Mesenchymal stem cell (in vitro differentiated cells and primary cell): ENCODE measurements at regions not wholly inside any gene's neighbourhood (a gene's known extent, or its start where the extent isn't known, plus 50 kb on each side); places are given as distances from the start of the nearest gene placed in this dataset.

ENCODE experiments used
- DNase-seq: peaks from one replicate; pipeline ENCODE4 v3.0.0-alpha.2; 2013
- H2AFZ ChIP-seq: one replicate; pipeline ENCODE4 v1.6.1; 2013; ENCODE audit warnings: low read depth, mild to moderate bottlenecking, control low read depth, inconsistent platforms, low read length, moderate library complexity
- H2AK5ac ChIP-seq: 2 replicates; pipeline ENCODE4 v1.6.1; 2013; ENCODE audit warnings: low read length, moderate library complexity, mild to moderate bottlenecking, inconsistent platforms; ENCODE audit not compliant: severe bottlenecking
- H2BK120ac ChIP-seq: one replicate; pipeline ENCODE4 v1.6.1; 2013; ENCODE audit warnings: low read depth, mild to moderate bottlenecking, inconsistent platforms, low read length, moderate library complexity
- H2BK12ac ChIP-seq, 2 experiments: one replicate each; pipeline ENCODE4 v1.6.1; 2013; ENCODE audit warnings: inconsistent platforms in 2 of 2, low read length in 2 of 2, mild to moderate bottlenecking in 2 of 2, moderate library complexity in 2 of 2, control low read depth in 1 of 2
- H2BK15ac ChIP-seq: one replicate; pipeline ENCODE4 v1.6.1; 2013; ENCODE audit warnings: mild to moderate bottlenecking, low read depth, inconsistent platforms; ENCODE audit not compliant: poor library complexity, severe bottlenecking
- H2BK5ac ChIP-seq: 2 replicates; pipeline ENCODE4 v1.6.1; 2013; ENCODE audit warnings: low read depth, mild to moderate bottlenecking, low read length, control low read depth, inconsistent platforms; ENCODE audit not compliant: poor library complexity, severe bottlenecking
- H3K14ac ChIP-seq, 2 experiments: one replicate each; pipeline ENCODE4 v1.6.1; 2013; ENCODE audit warnings: inconsistent platforms in 2 of 2, low read length in 2 of 2, control low read depth in 1 of 2, mild to moderate bottlenecking in 1 of 2, moderate library complexity in 1 of 2
- H3K18ac ChIP-seq, 2 experiments: one replicate each; pipeline ENCODE4 v1.6.1; 2013; ENCODE audit warnings: inconsistent platforms in 2 of 2, low read length in 2 of 2, control low read depth in 1 of 2, low read depth in 1 of 2, mild to moderate bottlenecking in 1 of 2
- H3K23ac ChIP-seq, 2 experiments: one replicate each; pipeline ENCODE4 v1.6.1; 2013; ENCODE audit warnings: inconsistent platforms in 2 of 2, low read length in 2 of 2, mild to moderate bottlenecking in 2 of 2, moderate library complexity in 2 of 2, control low read depth in 1 of 2
- H3K27ac ChIP-seq: 2 replicates; pipeline ENCODE4 v1.5.1; 2013; ENCODE audit warnings: mild to moderate bottlenecking, moderate library complexity, low read length, control low read depth, inconsistent platforms; ENCODE audit not compliant: poor library complexity, severe bottlenecking
- H3K27me3 ChIP-seq, 2 experiments: 2 replicates each; pipeline versions ENCODE4 v1.6.1 to v1.7.0; 2013; ENCODE audit warnings: low read length in 2 of 2, mild to moderate bottlenecking in 2 of 2, moderate library complexity in 2 of 2, control low read depth in 1 of 2, inconsistent platforms in 1 of 2; ENCODE audit not compliant: control insufficient read depth in 1 of 2, insufficient read depth in 1 of 2
- H3K36me3 ChIP-seq, 2 experiments: 2 replicates each; pipeline versions ENCODE4 v1.6.1 to v1.7.0; 2013; ENCODE audit warnings: low read length in 2 of 2, control low read depth in 1 of 2, inconsistent platforms in 1 of 2, low read depth in 1 of 2, mild to moderate bottlenecking in 1 of 2; ENCODE audit not compliant: insufficient read depth in 2 of 2, control insufficient read depth in 1 of 2
- H3K4ac ChIP-seq, 2 experiments: one replicate each; pipeline ENCODE4 v1.6.1; 2013; ENCODE audit warnings: inconsistent platforms in 2 of 2, low read length in 2 of 2, mild to moderate bottlenecking in 2 of 2, moderate library complexity in 2 of 2, control low read depth in 1 of 2, low read depth in 1 of 2
- H3K4me1 ChIP-seq: 2 replicates; pipeline ENCODE4 v1.6.1; 2013; ENCODE audit warnings: low read depth, low read length, control low read depth; ENCODE audit not compliant: control insufficient read depth, insufficient read depth
- H3K4me2 ChIP-seq: 2 replicates; pipeline ENCODE4 v1.6.1; 2013; ENCODE audit warnings: low read length, mild to moderate bottlenecking, inconsistent platforms; ENCODE audit not compliant: poor library complexity, severe bottlenecking
- H3K4me3 ChIP-seq, 2 experiments: 2 replicates each; pipeline versions ENCODE4 v1.5.1 to v1.7.0; 2013; ENCODE audit warnings: low read length in 2 of 2, mild to moderate bottlenecking in 2 of 2, control low read depth in 1 of 2, low read depth in 1 of 2; ENCODE audit not compliant: insufficient read depth in 1 of 2
- H3K79me1 ChIP-seq: replicated peaks from 2 replicates; pipeline ENCODE4 v1.6.1; 2013; ENCODE audit warnings: mild to moderate bottlenecking, control low read depth, low read length, inconsistent platforms; ENCODE audit not compliant: poor library complexity, severe bottlenecking
- H3K9ac ChIP-seq: 2 replicates; pipeline ENCODE4 v1.7.0; 2013; ENCODE audit warnings: mild to moderate bottlenecking, low read length, moderate library complexity
- H3K9me3 ChIP-seq: 2 replicates; pipeline ENCODE4 v1.7.0; 2013; ENCODE audit warnings: mild to moderate bottlenecking, low read length; ENCODE audit not compliant: control insufficient read depth
- H4K8ac ChIP-seq: one replicate; pipeline ENCODE4 v1.6.1; 2013; ENCODE audit warnings: inconsistent platforms, mild to moderate bottlenecking, low read length, moderate library complexity
- H4K91ac ChIP-seq: one replicate; pipeline ENCODE4 v1.6.1; 2013; ENCODE audit warnings: mild to moderate bottlenecking, low read length, inconsistent platforms
- WGBS: methylation state at CpG from one replicate; pipeline ENCODE4 v1.1.7; 2013; ENCODE audit warnings: mixed read lengths; 5-methylcytosine and 5-hydroxymethylcytosine counted together

DNA sequence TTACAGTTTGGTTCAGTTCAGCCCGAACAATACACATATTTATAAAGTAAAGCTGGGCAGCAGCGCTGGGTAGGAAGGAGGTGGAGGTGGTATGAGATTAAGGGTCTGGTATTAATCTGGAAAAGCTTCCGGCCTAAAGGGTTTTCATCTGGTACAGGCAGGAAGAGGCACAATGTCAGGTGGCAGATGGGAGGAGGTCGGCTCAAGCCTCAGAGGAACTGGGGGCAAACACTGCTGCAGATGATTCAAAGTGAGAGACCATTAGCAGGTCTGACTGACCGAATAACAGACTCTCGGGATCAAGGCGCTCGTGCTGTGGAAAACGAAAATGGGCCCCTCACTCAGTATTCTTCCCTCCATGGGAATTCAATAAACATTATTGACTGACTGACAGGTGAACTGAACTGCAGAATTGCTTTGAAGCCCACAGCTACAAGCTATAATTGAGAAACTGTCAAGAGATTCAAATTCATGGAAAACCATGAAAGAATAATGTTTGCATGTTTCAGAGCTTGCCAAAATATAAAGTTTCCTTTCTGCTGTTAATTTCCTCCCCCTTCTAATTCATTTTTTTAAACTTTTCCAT lies 75.3 kb downstream of the TMEM167A start:
- no peak for DNase-seq
- no peak overlapping the region for H2BK120ac ChIP-seq
- no peak overlapping the region for H3K18ac ChIP-seq
- H2BK12ac ChIP-seq = no peak overlapping the region
- peak overlapping the region; percentile 91 for H3K27ac ChIP-seq
- H3K27me3 ChIP-seq = no peaks in the 10 kb centered on the region
- H3K4me3 ChIP-seq = no peak overlapping the region
- no peak overlapping the region for H3K23ac ChIP-seq
- H4K91ac ChIP-seq = no peak overlapping the region
- H3K4me1 ChIP-seq = peaks cover 3% of the 10 kb centered on the region
- no peak overlapping the region for H4K8ac ChIP-seq
- peak overlapping the region; percentile 24 for H2BK5ac ChIP-seq
- no peak overlapping the region for H3K9ac ChIP-seq
- H3K79me1 ChIP-seq = no peaks in the 10 kb centered on the region
- H3K14ac ChIP-seq = no peak overlapping the region
- WGBS = 92% methylated on average over 9 of the region's 9 CpGs
- H3K36me3 ChIP-seq = no peaks in the 10 kb centered on the region
- no peak overlapping the region for H3K4me2 ChIP-seq
- no peak overlapping the region for H3K4ac ChIP-seq
- H3K9me3 ChIP-seq = no peaks in the 10 kb centered on the region
- H2AFZ ChIP-seq = no peak overlapping the region
- H2AK5ac ChIP-seq = peak overlapping the region; percentile 97
- H2BK15ac ChIP-seq = no peak overlapping the region

DNA sequence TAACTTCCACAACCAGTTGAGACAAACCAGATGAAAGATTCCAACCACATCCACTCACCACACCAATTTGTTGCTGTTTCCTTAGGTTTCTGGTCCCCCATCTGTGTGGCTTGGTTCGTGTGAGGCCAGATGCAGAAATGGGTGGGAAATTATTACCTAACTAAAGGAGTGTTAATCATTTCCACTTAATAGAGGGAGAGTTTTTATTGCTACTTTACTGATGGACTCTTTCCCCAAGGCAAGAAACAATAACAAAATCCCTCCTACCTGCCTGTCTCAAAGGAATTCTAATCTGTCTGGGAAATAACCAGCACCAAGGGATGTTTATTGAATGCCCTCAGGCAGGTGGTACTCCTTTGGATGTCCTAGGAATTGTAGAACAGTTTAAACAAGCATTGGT lies 76.3 kb downstream of the TMEM167A start:
- Histone ChIP-seq H3K27me3 (no peaks in the 10 kb centered on the region), H2BK120ac (no peak overlapping the region), H2BK12ac (no peak overlapping the region), H3K4me1 (peaks cover 3% of the 10 kb centered on the region), H2BK15ac (no peak overlapping the region), H3K36me3 (no peaks in the 10 kb centered on the region), H3K4me2 (peak overlapping the region; percentile 53), H4K91ac (no peak overlapping the region), H3K9me3 (no peaks in the 10 kb centered on the region), H3K4ac (no peak overlapping the region), H3K4me3 (no peak overlapping the region), H2BK5ac (no peak overlapping the region), H3K14ac (no peak overlapping the region), H3K18ac (no peak overlapping the region), H2AFZ (no peak overlapping the region), H3K9ac (no peak overlapping the region), H3K27ac (peak overlapping the region; percentile 91), H3K79me1 (no peaks in the 10 kb centered on the region), H3K23ac (no peak overlapping the region), H2AK5ac (peak overlapping the region; percentile 51), H4K8ac (no peak overlapping the region)
- DNase-seq = peak; percentile 11
- WGBS = no CpG with 5 or more reads among the region's 1 CpG

DNA sequence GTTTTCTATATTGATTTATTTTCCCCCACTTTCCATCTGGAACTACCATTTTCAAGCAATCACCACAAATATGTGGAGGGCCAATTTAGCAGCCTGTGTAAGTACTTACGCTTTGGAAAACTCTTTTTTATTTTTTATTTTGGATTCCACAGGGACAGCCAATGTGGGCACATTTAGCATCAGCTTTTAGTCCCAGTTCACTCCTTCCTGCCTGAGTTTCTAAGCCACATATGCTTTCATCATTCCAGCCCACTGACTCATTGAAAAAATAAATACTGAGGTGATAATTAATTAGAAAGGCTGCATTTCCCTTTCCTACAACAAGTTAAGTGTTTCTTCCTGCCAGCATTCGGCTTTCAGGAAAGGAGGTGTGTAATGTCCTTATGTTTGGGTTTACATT lies 76.8 kb downstream of the TMEM167A start:
- H3K14ac ChIP-seq = no peak overlapping the region
- H3K27ac ChIP-seq = peak overlapping the region; percentile 91
- H3K4me2 ChIP-seq = no peak overlapping the region
- no peaks in the 10 kb centered on the region for H3K9me3 ChIP-seq
- no peak overlapping the region for H3K4me3 ChIP-seq
- H2BK15ac ChIP-seq = no peak overlapping the region
- no peaks in the 10 kb centered on the region for H3K79me1 ChIP-seq
- H2AK5ac ChIP-seq = no peak overlapping the region
- no peak overlapping the region for H2BK12ac ChIP-seq
- H3K36me3 ChIP-seq = no peaks in the 10 kb centered on the region
- no peak overlapping the region for H4K8ac ChIP-seq
- 22% methylated on average over 1 of the region's 2 CpGs for WGBS
- H3K18ac ChIP-seq = no peak overlapping the region
- H2BK5ac ChIP-seq = no peak overlapping the region
- H2BK120ac ChIP-seq = no peak overlapping the region
- H2AFZ ChIP-seq = no peak overlapping the region
- H4K91ac ChIP-seq = no peak overlapping the region
- no peak overlapping the region for H3K9ac ChIP-seq
- peaks cover 3% of the 10 kb centered on the region for H3K4me1 ChIP-seq
- DNase-seq = peak; percentile 36
- H3K27me3 ChIP-seq = no peaks in the 10 kb centered on the region
- H3K23ac ChIP-seq = no peak overlapping the region
- no peak overlapping the region for H3K4ac ChIP-seq

DNA sequence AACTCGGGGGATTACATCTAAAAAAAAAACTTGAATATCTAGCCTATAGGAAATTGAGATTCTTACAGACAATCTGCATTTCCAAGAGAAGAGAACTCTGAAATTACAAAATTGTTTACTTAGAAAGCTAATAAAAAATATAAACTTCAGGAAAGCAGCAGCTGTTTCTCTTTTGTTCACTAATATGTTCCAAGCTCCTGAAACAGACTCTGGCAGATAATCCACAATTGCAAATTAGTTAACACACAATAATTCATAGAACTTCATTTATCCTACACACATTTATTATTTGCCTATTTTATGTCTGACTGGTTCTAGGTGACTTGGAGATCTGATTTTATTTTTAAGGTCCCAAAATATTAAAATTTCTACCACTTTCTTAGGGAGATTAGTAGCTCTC lies 83.8 kb downstream of the TMEM167A start:
- H3K27me3 ChIP-seq = no peaks in the 10 kb centered on the region
- H2BK15ac ChIP-seq = no peak overlapping the region
- no peak overlapping the region for H3K4ac ChIP-seq
- H2BK12ac ChIP-seq = no peak overlapping the region
- no peaks in the 10 kb centered on the region for H3K79me1 ChIP-seq
- no peak overlapping the region for H3K14ac ChIP-seq
- H3K9ac ChIP-seq = no peak overlapping the region
- H3K18ac ChIP-seq = no peak overlapping the region
- H3K9me3 ChIP-seq = no peaks in the 10 kb centered on the region
- no peak overlapping the region for H3K4me3 ChIP-seq
- no peak overlapping the region for H3K4me2 ChIP-seq
- no peak overlapping the region for H3K23ac ChIP-seq
- no peaks in the 10 kb centered on the region for H3K36me3 ChIP-seq
- no peak overlapping the region for H3K27ac ChIP-seq
- no peaks in the 10 kb centered on the region for H3K4me1 ChIP-seq
- no peak overlapping the region for H2BK120ac ChIP-seq
- no peak overlapping the region for H4K8ac ChIP-seq
- H2AFZ ChIP-seq = no peak overlapping the region
- DNase-seq = no peak
- WGBS = no CpG with 5 or more reads among the region's 1 CpG
- H2AK5ac ChIP-seq = no peak overlapping the region
- no peak overlapping the region for H4K91ac ChIP-seq
- no peak overlapping the region for H2BK5ac ChIP-seq
